Neural progenitor cell (in vitro differentiated cells): ENCODE measurements at regions not wholly inside any gene's neighbourhood (a gene's known extent, or its start where the extent isn't known, plus 50 kb on each side); places are given as distances from the start of the nearest gene placed in this dataset.

Experiments used
- DNase-seq: peaks from one replicate; pipeline ENCODE4 v3.0.0-alpha.2; 2016; ENCODE audit warnings: low spot score
- H2AFZ ChIP-seq: fragments of 200-600 bp; sonication (generic); replicated peaks from 2 replicates; pipeline ENCODE4 v1.6.1; 2016; ENCODE audit warnings: antibody characterized with exemption
- H3F3A ChIP-seq: fragments of 200-600 bp; sonication (generic); 2 replicates; pipeline ENCODE4 v1.6.1; 2016; ENCODE audit warnings: antibody characterized with exemption, low read depth
- H3K27ac ChIP-seq: fragments of 200-600 bp; sonication (generic); 2 replicates; pipeline ENCODE4 v1.5.1; 2016; ENCODE audit warnings: mild to moderate bottlenecking
- H3K27me3 ChIP-seq: fragments of 200-600 bp; sonication (generic); 2 replicates; pipeline ENCODE4 v1.6.1; 2016; ENCODE audit warnings: mild to moderate bottlenecking, moderate library complexity
- H3K36me3 ChIP-seq: fragments of 200-600 bp; sonication (generic); 2 replicates; pipeline ENCODE4 v1.5.1; 2016
- H3K4me1 ChIP-seq: fragments of 200-600 bp; sonication (generic); 2 replicates; pipeline ENCODE4 v1.6.1; 2016; ENCODE audit warnings: mixed run types
- H3K4me2 ChIP-seq: fragments of 200-600 bp; sonication (generic); 2 replicates; pipeline ENCODE4 v1.6.1; 2016
- H3K4me3 ChIP-seq: fragments of 200-600 bp; sonication (generic); 2 replicates; pipeline ENCODE4 v1.5.1; 2016
- H3K79me2 ChIP-seq: fragments of 200-600 bp; sonication (generic); 2 replicates; pipeline ENCODE4 v1.6.1; 2016; ENCODE audit warnings: low read depth
- H3K9ac ChIP-seq: fragments of 200-600 bp; sonication (generic); 2 replicates; pipeline ENCODE4 v1.6.1; 2016
- H3K9me3 ChIP-seq: fragments of 200-600 bp; sonication (generic); 2 replicates; pipeline ENCODE4 v1.5.1; 2016; ENCODE audit warnings: low read depth
- H4K20me1 ChIP-seq: fragments of 200-600 bp; sonication (generic); 2 replicates; pipeline ENCODE4 v1.6.1; 2016; ENCODE audit warnings: low read depth
- H3K27ac Mint-ChIP-seq: 3 replicates; pipeline ENCODE4 v1.8.0; 2021; ENCODE audit warnings: mixed read lengths
- H3K27me3 Mint-ChIP-seq: 2 replicates; pipeline ENCODE4 v1.8.0; 2022; ENCODE audit warnings: low read depth, mild to moderate bottlenecking, inconsistent platforms, moderate library complexity, mixed read lengths; ENCODE audit not compliant: insufficient read depth
- H3K36me3 Mint-ChIP-seq: 3 replicates; pipeline ENCODE4 v1.8.0; 2021; ENCODE audit warnings: mixed read lengths
- H3K4me1 Mint-ChIP-seq: 3 replicates; pipeline ENCODE4 v1.8.0; 2021; ENCODE audit warnings: mixed read lengths
- H3K4me3 Mint-ChIP-seq: 3 replicates; pipeline ENCODE4 v1.8.0; 2021; ENCODE audit warnings: mild to moderate bottlenecking, moderate library complexity, mixed read lengths
- H3K9me3 Mint-ChIP-seq: 3 replicates; pipeline ENCODE4 v1.8.0; 2020; ENCODE audit warnings: mixed read lengths
- CTCF ChIP-seq: fragments of 200-600 bp; sonication (generic); IDR thresholded peaks from 2 replicates; pipeline ENCODE4 v1.5.1; 2017; ENCODE audit warnings: antibody characterized with exemption, mild to moderate bottlenecking
- EZH2 ChIP-seq: fragments of 200-600 bp; sonication (generic); IDR thresholded peaks from 2 replicates; pipeline ENCODE4 v1.6.1; 2017; ENCODE audit warnings: antibody characterized with exemption, mild to moderate bottlenecking, moderate library complexity
- EZH2phosphoT487 ChIP-seq: fragments of 200-600 bp; sonication (generic); IDR thresholded peaks from 2 replicates; pipeline ENCODE4 v1.6.1; 2017; ENCODE audit warnings: antibody characterized with exemption

- no peak overlapping the region for H3K27ac ChIP-seq
- H3K9me3 Mint-ChIP-seq: no peaks in the 10 kb centered on the region
- no peak overlapping the region for H3K4me3 Mint-ChIP-seq
- no peak overlapping the region for H3K4me3 ChIP-seq
- no peaks in the 10 kb centered on the region for H3K9me3 ChIP-seq
- H3K27me3 Mint-ChIP-seq: no peaks in the 10 kb centered on the region
- no peak overlapping the region for H3K27ac Mint-ChIP-seq
- no peak overlapping the region for H2AFZ ChIP-seq
- no peak overlapping the region for H3K4me2 ChIP-seq
- H3K79me2 ChIP-seq: no peaks in the 10 kb centered on the region
- no peaks in the 10 kb centered on the region for H4K20me1 ChIP-seq
- no peak for TF ChIP-seq CTCF
- no peak for TF ChIP-seq EZH2
- TF ChIP-seq EZH2phosphoT487: no peak
- no peaks in the 10 kb centered on the region for H3K36me3 Mint-ChIP-seq
- no peak for DNase-seq
- H3K9ac ChIP-seq: no peak overlapping the region
- H3F3A ChIP-seq: no peaks in the 10 kb centered on the region
- no peaks in the 10 kb centered on the region for H3K27me3 ChIP-seq
- no peaks in the 10 kb centered on the region for H3K4me1 ChIP-seq
- no peaks in the 10 kb centered on the region for H3K36me3 ChIP-seq
- peaks cover 8% of the 10 kb centered on the region for H3K4me1 Mint-ChIP-seq
Measured at GRCh38 chr20:23277316-23277715, 73.3 kb upstream of the NXT1 start.

- Histone ChIP-seq H3K4me1 (peaks cover 13% of the 10 kb centered on the region), H3K4me2 (no peak overlapping the region), H2AFZ (no peak overlapping the region), H3K27me3 (no peaks in the 10 kb centered on the region), H3K4me3 (no peak overlapping the region), H4K20me1 (no peaks in the 10 kb centered on the region), H3K36me3 (no peaks in the 10 kb centered on the region), H3K9me3 (no peaks in the 10 kb centered on the region), H3F3A (peaks cover 14% of the 10 kb centered on the region), H3K79me2 (no peaks in the 10 kb centered on the region), H3K9ac (no peak overlapping the region), H3K27ac (no peak overlapping the region)
- no peak overlapping the region for H3K4me3 Mint-ChIP-seq
- H3K36me3 Mint-ChIP-seq: no peaks in the 10 kb centered on the region
- no peak overlapping the region for H3K27ac Mint-ChIP-seq
- H3K27me3 Mint-ChIP-seq: no peaks in the 10 kb centered on the region
- peaks cover 14% of the 10 kb centered on the region for H3K9me3 Mint-ChIP-seq
- peaks cover 11% of the 10 kb centered on the region for H3K4me1 Mint-ChIP-seq
- DNase-seq: no peak
- no peak for TF ChIP-seq EZH2
- TF ChIP-seq EZH2phosphoT487: no peak
- no peak for TF ChIP-seq CTCF
Measured at GRCh38 chr20:23273776-23274175, 76.8 kb upstream of the NXT1 start.

- H3K36me3 Mint-ChIP-seq: no peaks in the 10 kb centered on the region
- DNase-seq: no peak
- peaks cover 13% of the 10 kb centered on the region for H3K4me1 ChIP-seq
- H3K9ac ChIP-seq: no peak overlapping the region
- H3K9me3 ChIP-seq: no peaks in the 10 kb centered on the region
- no peaks in the 10 kb centered on the region for H3K36me3 ChIP-seq
- peaks cover 19% of the 10 kb centered on the region for H3K9me3 Mint-ChIP-seq
- no peak overlapping the region for H3K4me3 ChIP-seq
- H3K79me2 ChIP-seq: no peaks in the 10 kb centered on the region
- TF ChIP-seq EZH2 (no peak), CTCF (no peak), EZH2phosphoT487 (no peak)
- no peak overlapping the region for H3K4me3 Mint-ChIP-seq
- no peaks in the 10 kb centered on the region for H4K20me1 ChIP-seq
- H3K27ac Mint-ChIP-seq: no peak overlapping the region
- no peak overlapping the region for H2AFZ ChIP-seq
- no peak overlapping the region for H3K27ac ChIP-seq
- H3K4me2 ChIP-seq: no peak overlapping the region
- H3F3A ChIP-seq: peaks cover 14% of the 10 kb centered on the region
- H3K27me3 Mint-ChIP-seq: no peaks in the 10 kb centered on the region
- H3K27me3 ChIP-seq: no peaks in the 10 kb centered on the region
- H3K4me1 Mint-ChIP-seq: peaks cover 11% of the 10 kb centered on the region
Measured at GRCh38 chr20:23272176-23273029, 78.2 kb upstream of the NXT1 start.
